Panc1 (cell line): ENCODE measurements at regions not wholly inside any gene's neighbourhood (a gene's known extent, or its start where the extent isn't known, plus 50 kb on each side); places are given as distances from the start of the nearest gene placed in this dataset.

Source experiments
- ATAC-seq: fragments of 200-7000 bp; cut with Tn5 transposase; 2 replicates; pipeline ENCODE4 v1.9.1; 2020; ENCODE audit warnings: mild to moderate bottlenecking, moderate library complexity
- BruUV-seq: library from RNA; stranded (reverse); fragments of 400-500 nt; replicated peaks from 2 replicates; lab custom pipeline; 2021; lab: Mats Ljungman, UMichigan
- CTCF ChIA-PET: fragments of 300-600 bp; sonication (Branson Sonifier 250); formaldehyde crosslinking; loops from one replicate; lab custom pipeline; 2022; ENCODE audit warnings: antibody characterized with exemption; lab: Charles Lee
- POLR2A ChIA-PET: fragments of 300-600 bp; sonication (Branson Sonifier 250); formaldehyde crosslinking; loops from one replicate; lab custom pipeline; 2022; ENCODE audit warnings: antibody characterized with exemption; lab: Charles Lee
- DNase-seq: peaks from one replicate; pipeline ENCODE4 v3.0.0-alpha.2; 2010; ENCODE audit warnings: low read depth, low spot score
- H3K27ac ChIP-seq: 2 replicates; pipeline ENCODE4 v1.5.1; 2011; ENCODE audit warnings: mild to moderate bottlenecking, low read length, inconsistent platforms
- H3K27me3 ChIP-seq: fragments of 200-500 bp; sonication (Bioruptor generic); 2 replicates; pipeline ENCODE4 v1.6.0; 2014; ENCODE audit warnings: low read length, inconsistent platforms; ENCODE audit not compliant: control insufficient read depth, insufficient read depth
- H3K36me3 ChIP-seq: fragments of 200-500 bp; sonication (Bioruptor generic); 2 replicates; pipeline ENCODE4 v1.5.1; 2014; ENCODE audit warnings: inconsistent platforms, mild to moderate bottlenecking, low read length, moderate library complexity; ENCODE audit not compliant: control insufficient read depth, insufficient read depth
- H3K4me1 ChIP-seq: 2 replicates; pipeline ENCODE4 v1.5.1; 2011; ENCODE audit warnings: inconsistent platforms, mild to moderate bottlenecking, low read length, moderate library complexity; ENCODE audit not compliant: control insufficient read depth, insufficient read depth
- H3K4me3 ChIP-seq, 2 experiments: 2 replicates each; pipeline ENCODE4 v1.5.1; 2011 to 2012; ENCODE audit warnings: low read depth in 2 of 2, low read length in 2 of 2, mild to moderate bottlenecking in 2 of 2, inconsistent platforms in 1 of 2, moderate library complexity in 1 of 2
- H3K9me3 ChIP-seq: fragments of 200-500 bp; sonication (Bioruptor generic); 2 replicates; pipeline ENCODE4 v1.5.1; 2014; ENCODE audit warnings: low read depth, mild to moderate bottlenecking, inconsistent platforms, low read length, moderate library complexity; ENCODE audit not compliant: control insufficient read depth, insufficient read depth
- CTCF ChIP-seq: fragments of 450-650 bp; IDR thresholded peaks from 2 replicates; pipeline ENCODE4 v1.5.1; 2017; ENCODE audit warnings: mild to moderate bottlenecking
- POLR2AphosphoS5 ChIP-seq: IDR thresholded peaks from 2 replicates; pipeline ENCODE4 v1.6.1; 2012; ENCODE audit warnings: mild to moderate bottlenecking, low read depth, low read length, moderate library complexity
- REST ChIP-seq, 2 experiments: IDR thresholded peaks; 2 replicates each; pipeline ENCODE4 v1.6.1; 2011 to 2012; ENCODE audit warnings: low read depth in 2 of 2, control low read depth in 1 of 2, low read length in 1 of 2, mild to moderate bottlenecking in 1 of 2, moderate library complexity in 1 of 2; ENCODE audit not compliant: insufficient read depth in 1 of 2
- SIN3A ChIP-seq: IDR thresholded peaks from 2 replicates; pipeline ENCODE4 v1.6.1; 2012; ENCODE audit warnings: low read depth, mild to moderate bottlenecking, low read length, moderate library complexity, borderline replicate concordance; ENCODE audit not compliant: insufficient read depth
- TCF7L2 ChIP-seq: IDR thresholded peaks from 2 replicates; pipeline ENCODE4 v1.6.1; 2011; ENCODE audit warnings: mild to moderate bottlenecking, low read depth, low read length, inconsistent platforms
- in situ Hi-C: cut with HindIII; loops from 2 replicates; pipeline ENCODE4 v1.10.0; 2016; ENCODE audit warnings: low sequenced_read_pairs, low pct_unique_long_range_greater_than_20kb
- intact Hi-C: fragments of 100-400 bp; cut with micrococcal nuclease; formaldehyde crosslinking; loops from one replicate; pipeline ENCODE4 v1.10.0; 2022; ENCODE audit not compliant: unreplicated experiment

- no TSS peak for BruUV-seq
These were observed 296.7 kb downstream of the ARL4A start for GRCh38 chr7:12984117-12984516.

GRCh38 chr7:12985228-12985627 lies 297.8 kb downstream of the ARL4A start:
- H3K27me3 ChIP-seq = peaks cover 2% of the 10 kb centered on the region; the same call in 1 of the 2 replicates
- DNase-seq (no peak), ATAC-seq (no peak)
- no peaks in the 10 kb centered on the region for H3K36me3 ChIP-seq
- H3K27ac ChIP-seq = no peak overlapping the region
- no TSS peak for BruUV-seq
- in situ Hi-C loops = no loop called here
- H3K4me3 ChIP-seq = no peak overlapping the region
- intact Hi-C loops = no loop called here
- no peak for TF ChIP-seq SIN3A
- no peak for TF ChIP-seq TCF7L2
- no peak for TF ChIP-seq CTCF
- no peak for TF ChIP-seq POLR2AphosphoS5
- TF ChIP-seq REST (IDR thresholded peaks at IDR 0.05; ENCODE audit: insufficient read depth in 1 of 2, low read depth in 2 of 2, low read length in 1 of 2) = no peak
- ChIA-PET CTCF (no interaction called here), POLR2A (interaction anchor here (0.5 kb wide), 1 partner anchor 575 kb away, joined by 3 read pairs; no protein-coding TSS in a partner anchor)
- H3K9me3 ChIP-seq = no peaks in the 10 kb centered on the region
- no peaks in the 10 kb centered on the region for H3K4me1 ChIP-seq

More at GRCh38 chr7:12984117-12984516, 296.7 kb downstream of the ARL4A start:
- DNase-seq (no peak), ATAC-seq (no peak)
- H3K9me3 ChIP-seq = no peaks in the 10 kb centered on the region
- TF ChIP-seq REST (IDR thresholded peaks at IDR 0.05; ENCODE audit: insufficient read depth in 1 of 2, low read depth in 2 of 2, low read length in 1 of 2) = no peak
- no peak for TF ChIP-seq SIN3A
- no peak for TF ChIP-seq CTCF
- TF ChIP-seq TCF7L2 = no peak
- TF ChIP-seq POLR2AphosphoS5 = no peak
- no peak overlapping the region for H3K27ac ChIP-seq
- H3K36me3 ChIP-seq = no peaks in the 10 kb centered on the region
- ChIA-PET POLR2A (no interaction called here), CTCF (no interaction called here)
- no peaks in the 10 kb centered on the region for H3K4me1 ChIP-seq
- H3K27me3 ChIP-seq = peaks cover 2% of the 10 kb centered on the region; the same call in 1 of the 2 replicates
- intact Hi-C loops = no loop called here
- in situ Hi-C loops = no loop called here
- H3K4me3 ChIP-seq = no peak overlapping the region
